IPS DF 6.9 (cell line): ENCODE measurements at regions not wholly inside any gene's neighbourhood (a gene's known extent, or its start where the extent isn't known, plus 50 kb on each side); places are given as distances from the start of the nearest gene placed in this dataset.

Experiments
- DNase-seq: peaks from one replicate; pipeline ENCODE4 v3.0.0-alpha.2; 2013; ENCODE audit warnings: low read depth, low spot score
- H3K27ac ChIP-seq: one replicate; pipeline ENCODE4 v1.5.1; 2013; ENCODE audit warnings: low read length, control low read depth
- H3K27me3 ChIP-seq: 2 replicates; pipeline ENCODE4 v1.6.1; 2013; ENCODE audit warnings: mild to moderate bottlenecking, low read length; ENCODE audit not compliant: control insufficient read depth, insufficient read depth
- H3K36me3 ChIP-seq: 2 replicates; pipeline ENCODE4 v1.6.1; 2013; ENCODE audit warnings: low read length; ENCODE audit not compliant: control insufficient read depth, insufficient read depth
- H3K4me1 ChIP-seq: 2 replicates; pipeline ENCODE4 v1.6.1; 2013; ENCODE audit warnings: low read length; ENCODE audit not compliant: control insufficient read depth, insufficient read depth
- H3K4me3 ChIP-seq: 2 replicates; pipeline ENCODE4 v1.5.1; 2013; ENCODE audit warnings: mild to moderate bottlenecking, low read length
- H3K9me3 ChIP-seq: 2 replicates; pipeline ENCODE4 v1.6.1; 2013; ENCODE audit warnings: low read length, inconsistent platforms; ENCODE audit not compliant: control insufficient read depth, insufficient read depth
- WGBS: extraction: QIAGEN DNeasy Blood & Tissue Kit; methylation state at CpG from one replicate; pipeline ENCODE4 v1.1.7; 2013; ENCODE audit warnings: mixed read lengths, missing lambda C conversion rate; ENCODE audit not compliant: insufficient read length, insufficient coverage; 5-methylcytosine and 5-hydroxymethylcytosine counted together

DNA sequence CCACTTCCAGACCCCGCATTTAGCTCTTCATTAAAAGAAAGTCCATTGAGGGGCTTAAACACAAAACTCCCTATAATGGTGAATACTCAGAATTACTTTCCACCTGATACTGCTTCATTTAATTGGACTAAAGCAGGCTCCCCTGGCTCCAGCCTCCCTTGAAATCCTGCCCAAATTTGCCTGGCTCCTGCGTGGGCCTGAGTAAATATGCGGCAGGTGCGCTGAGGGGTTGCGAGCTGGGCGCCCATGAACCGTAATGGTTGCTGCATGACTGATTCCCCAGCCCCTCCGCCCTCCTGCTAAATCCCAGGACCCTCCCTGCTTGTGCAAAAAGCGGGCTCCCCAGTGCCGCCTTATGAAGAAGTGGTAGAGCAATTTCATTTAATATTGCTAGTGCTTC, 639.7 kb downstream of the BNC2 start:
- H3K4me3 ChIP-seq = no peak overlapping the region
- H3K27ac ChIP-seq = no peak overlapping the region
- no peaks in the 10 kb centered on the region for H3K27me3 ChIP-seq
- no peak for DNase-seq
- WGBS = no CpG with 5 or more reads among the region's 10 CpGs
- H3K36me3 ChIP-seq = no peaks in the 10 kb centered on the region
- H3K4me1 ChIP-seq = no peaks in the 10 kb centered on the region
- no peaks in the 10 kb centered on the region for H3K9me3 ChIP-seq

DNA sequence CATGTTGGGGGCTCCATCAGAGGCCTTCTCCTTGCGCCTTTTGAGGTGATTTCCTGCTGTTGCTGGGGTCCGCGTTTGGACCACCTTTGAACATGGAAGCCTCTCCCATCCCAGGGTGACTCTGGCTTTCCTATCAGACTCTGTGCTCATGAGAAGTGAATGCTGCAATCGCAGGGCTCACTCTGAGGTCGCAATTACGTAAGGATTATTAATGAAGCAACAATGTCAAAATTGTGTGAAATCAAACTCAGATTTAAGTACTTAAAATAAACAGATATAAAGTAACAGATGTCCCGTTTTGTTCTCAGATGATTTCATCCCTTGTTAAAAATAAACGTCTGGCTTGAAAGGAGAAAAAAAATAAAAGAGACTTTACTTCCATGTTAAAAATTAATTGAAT, 634.2 kb downstream of the BNC2 start:
- no peaks in the 10 kb centered on the region for H3K4me1 ChIP-seq
- no peak overlapping the region for H3K27ac ChIP-seq
- H3K27me3 ChIP-seq = no peaks in the 10 kb centered on the region
- H3K9me3 ChIP-seq = no peaks in the 10 kb centered on the region
- H3K36me3 ChIP-seq = no peaks in the 10 kb centered on the region
- H3K4me3 ChIP-seq = no peak overlapping the region
- WGBS = no CpG with 5 or more reads among the region's 8 CpGs
- no peak for DNase-seq

DNA sequence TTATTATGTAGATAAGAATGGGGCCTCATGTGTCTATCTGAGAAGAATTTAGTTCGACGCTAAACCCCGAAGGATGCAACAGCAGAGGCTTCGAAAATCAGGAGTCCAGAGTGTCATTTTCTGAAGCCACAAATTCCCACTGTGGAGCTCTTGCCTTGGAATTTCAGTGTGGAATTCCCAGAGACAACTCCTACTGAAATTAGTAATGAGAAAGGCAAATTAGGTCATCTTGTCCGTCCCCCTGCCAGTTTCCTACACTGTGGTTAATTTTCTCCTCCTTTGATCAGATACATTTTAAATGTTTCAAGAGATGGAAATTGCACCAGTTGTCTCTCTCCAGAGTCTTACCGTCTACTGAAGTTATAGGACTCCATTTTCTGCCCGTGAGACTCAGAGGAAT, 633.6 kb downstream of the BNC2 start:
- no peak for DNase-seq
- WGBS = no CpG with 5 or more reads among the region's 7 CpGs

DNA sequence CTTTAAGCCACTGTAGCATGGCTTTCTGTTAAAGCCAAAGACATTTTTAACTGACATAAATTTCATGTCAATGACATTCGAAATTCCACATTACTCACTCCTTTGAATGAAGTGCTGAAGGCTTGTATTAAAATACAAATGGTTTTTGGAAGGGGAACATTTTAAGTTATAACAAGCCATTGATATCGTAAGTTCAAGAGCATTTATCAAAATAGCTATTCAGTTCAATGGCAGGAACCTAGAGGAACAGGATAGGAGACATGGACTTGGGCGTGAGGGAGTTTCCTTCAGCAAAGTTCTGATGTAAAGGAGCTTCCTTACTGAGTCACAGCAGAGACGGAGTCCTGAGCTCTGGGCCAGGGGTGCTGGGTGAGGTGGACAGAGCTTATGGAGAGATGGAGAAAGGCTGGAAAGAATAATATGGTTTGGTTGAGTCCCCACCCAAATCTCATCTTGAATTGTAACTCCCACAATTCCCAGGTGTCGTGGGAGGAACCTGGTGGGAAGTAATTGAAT, 631.8 kb downstream of the BNC2 start:
- Histone ChIP-seq H3K36me3 (no peaks in the 10 kb centered on the region), H3K27ac (no peak overlapping the region), H3K27me3 (no peaks in the 10 kb centered on the region), H3K9me3 (no peaks in the 10 kb centered on the region), H3K4me1 (no peaks in the 10 kb centered on the region), H3K4me3 (no peak overlapping the region)
- no peak for DNase-seq
- WGBS = no CpG with 5 or more reads among the region's 5 CpGs

More for the DNA sequence above, 633.6 kb downstream of the BNC2 start:
- H3K4me1 ChIP-seq = no peaks in the 10 kb centered on the region
- no peak overlapping the region for H3K27ac ChIP-seq
- no peaks in the 10 kb centered on the region for H3K9me3 ChIP-seq
- H3K4me3 ChIP-seq = no peak overlapping the region
- no peaks in the 10 kb centered on the region for H3K36me3 ChIP-seq
- no peaks in the 10 kb centered on the region for H3K27me3 ChIP-seq

DNA sequence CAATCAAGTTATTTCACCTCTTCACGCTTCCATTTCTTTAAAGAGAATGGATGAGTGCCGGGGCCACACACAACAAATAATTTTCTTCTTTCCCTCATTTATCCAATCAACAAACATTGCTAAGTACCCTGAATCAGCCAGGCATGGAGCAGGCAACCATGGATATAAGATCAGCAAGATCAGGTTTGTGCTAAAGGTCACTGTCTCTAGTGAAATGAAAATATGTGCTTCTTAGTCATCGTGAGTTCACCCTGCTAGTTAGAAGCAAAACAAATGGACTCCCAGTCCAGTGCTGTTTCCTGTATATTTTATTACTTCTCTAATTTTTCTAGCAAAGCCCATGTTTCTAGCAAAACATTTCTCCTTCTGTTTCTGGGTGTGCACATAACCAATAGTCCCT, 629.2 kb downstream of the BNC2 start:
- no peak for DNase-seq
- Histone ChIP-seq H3K36me3 (no peaks in the 10 kb centered on the region), H3K4me1 (no peaks in the 10 kb centered on the region), H3K9me3 (no peaks in the 10 kb centered on the region), H3K27ac (no peak overlapping the region), H3K27me3 (no peaks in the 10 kb centered on the region), H3K4me3 (no peak overlapping the region)
- no CpG with 5 or more reads among the region's 3 CpGs for WGBS

DNA sequence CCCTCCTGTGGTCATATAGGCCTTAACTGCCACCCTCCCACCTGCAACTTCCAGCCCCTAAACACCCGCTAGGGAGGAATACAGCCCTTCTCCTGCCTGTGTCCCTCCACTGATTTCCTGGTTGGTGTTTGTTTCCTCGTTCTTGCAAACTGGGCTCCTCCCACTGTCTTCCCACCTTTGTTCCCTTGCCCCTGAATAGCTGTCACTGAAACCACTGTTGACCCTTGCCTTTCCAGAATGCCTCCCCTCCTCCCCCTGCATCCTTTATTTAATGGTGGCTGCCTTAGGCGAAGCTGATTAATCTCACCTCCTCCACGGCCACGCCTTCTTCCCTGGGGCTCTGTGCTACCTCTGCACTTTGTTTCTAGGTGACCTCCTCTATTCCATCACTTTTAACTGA, 626.7 kb downstream of the BNC2 start:
- no peaks in the 10 kb centered on the region for H3K27me3 ChIP-seq
- H3K4me1 ChIP-seq = no peaks in the 10 kb centered on the region
- H3K36me3 ChIP-seq = no peaks in the 10 kb centered on the region
- WGBS = no CpG with 5 or more reads among the region's 5 CpGs
- no peaks in the 10 kb centered on the region for H3K9me3 ChIP-seq
- H3K4me3 ChIP-seq = no peak overlapping the region
- no peak overlapping the region for H3K27ac ChIP-seq
- no peak for DNase-seq

DNA sequence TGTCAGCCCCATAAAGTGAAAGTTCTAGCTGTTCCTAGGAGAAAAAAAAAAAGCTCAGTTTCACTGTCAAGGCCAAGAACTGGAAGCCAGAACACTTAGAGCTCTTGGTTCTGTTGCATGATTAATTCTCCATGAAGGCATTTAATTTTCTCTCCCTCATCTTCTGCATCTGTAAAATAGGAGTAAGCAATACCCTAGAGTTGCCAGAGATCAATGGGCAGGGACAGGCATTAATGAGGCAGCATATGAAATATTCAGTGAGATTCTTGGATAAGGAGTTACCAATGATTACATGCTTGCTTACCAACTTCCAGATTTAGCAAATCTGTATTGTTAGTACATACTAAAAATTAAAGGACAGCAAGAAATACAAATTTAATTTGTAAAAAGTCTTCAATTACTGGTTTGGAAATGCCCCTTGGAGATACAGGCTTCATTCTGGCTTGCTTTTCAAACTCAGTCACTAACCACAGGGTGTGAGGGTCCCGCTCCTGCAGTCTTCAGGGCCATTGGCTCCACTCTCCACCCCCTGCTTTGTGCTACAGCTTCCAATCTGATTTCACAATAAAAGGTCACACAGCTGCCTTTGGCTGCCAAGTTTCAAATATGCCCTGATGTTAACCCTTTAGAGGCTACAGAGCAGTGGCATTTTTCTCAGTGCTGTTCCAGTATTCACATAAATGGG, 624.6 kb downstream of the BNC2 start:
- H3K9me3 ChIP-seq = no peaks in the 10 kb centered on the region
- no CpG with 5 or more reads among the region's 1 CpG for WGBS
- H3K4me3 ChIP-seq = no peak overlapping the region
- H3K4me1 ChIP-seq = no peaks in the 10 kb centered on the region
- no peaks in the 10 kb centered on the region for H3K27me3 ChIP-seq
- no peak for DNase-seq
- no peaks in the 10 kb centered on the region for H3K36me3 ChIP-seq
- no peak overlapping the region for H3K27ac ChIP-seq

DNA sequence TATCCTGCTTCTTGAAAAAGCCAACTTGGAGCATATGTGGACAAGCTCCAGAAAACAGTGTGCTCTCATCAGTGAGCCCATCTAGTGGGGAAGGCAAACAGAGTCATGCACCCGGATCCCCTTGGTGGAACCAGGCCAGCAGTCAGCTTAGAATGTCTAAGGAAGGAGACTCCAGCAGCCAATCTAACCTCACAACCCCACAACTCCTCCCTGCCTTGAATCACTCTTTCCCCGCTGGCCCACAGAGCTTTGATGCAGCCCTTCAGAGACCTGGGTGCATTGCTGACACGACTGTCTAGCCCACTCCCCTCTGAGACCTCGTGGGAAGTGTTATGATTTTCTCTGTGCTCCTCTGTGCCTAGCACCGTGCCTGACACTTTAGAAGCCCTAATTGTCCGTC, 623.7 kb downstream of the BNC2 start:
- Histone ChIP-seq H3K9me3 (no peaks in the 10 kb centered on the region), H3K4me3 (no peak overlapping the region), H3K4me1 (no peaks in the 10 kb centered on the region), H3K36me3 (no peaks in the 10 kb centered on the region), H3K27me3 (no peaks in the 10 kb centered on the region), H3K27ac (no peak overlapping the region)
- no CpG with 5 or more reads among the region's 6 CpGs for WGBS
- no peak for DNase-seq

DNA sequence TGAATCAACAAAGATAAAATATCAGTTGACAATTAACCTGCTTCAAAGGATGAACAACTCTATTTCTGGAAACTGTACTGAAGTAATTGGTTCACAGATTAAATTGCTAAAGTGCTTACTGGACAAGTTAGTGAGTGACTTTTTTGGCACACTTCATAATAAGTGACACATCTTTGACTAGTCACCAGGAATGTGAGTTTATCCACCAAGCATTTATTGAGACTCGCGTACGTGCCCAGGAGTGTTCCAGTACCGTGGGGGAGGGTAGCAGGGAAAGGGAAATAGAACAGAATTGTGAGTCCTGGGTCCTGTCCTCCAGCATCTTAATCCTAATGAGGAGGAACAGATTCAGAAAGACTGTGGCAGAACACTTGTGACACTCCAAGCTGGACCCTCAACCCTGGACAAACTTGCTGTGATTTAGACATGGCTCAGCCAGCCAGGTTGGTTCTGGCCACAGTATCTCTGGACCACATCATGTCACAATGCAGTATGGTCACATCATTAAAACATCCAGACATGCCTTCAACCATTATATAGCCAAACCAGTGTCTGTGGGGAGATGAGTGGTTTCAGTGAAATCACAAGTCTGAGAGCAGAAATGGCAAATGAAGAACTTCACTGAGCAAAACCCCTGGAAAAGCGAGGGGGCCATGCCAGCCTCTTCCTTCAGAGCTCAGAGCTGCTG, 623.1 kb downstream of the BNC2 start:
- Histone ChIP-seq H3K4me1 (no peaks in the 10 kb centered on the region), H3K4me3 (no peak overlapping the region), H3K27ac (no peak overlapping the region), H3K9me3 (no peaks in the 10 kb centered on the region), H3K27me3 (no peaks in the 10 kb centered on the region), H3K36me3 (no peaks in the 10 kb centered on the region)
- no peak for DNase-seq
- no CpG with 5 or more reads among the region's 5 CpGs for WGBS

DNA sequence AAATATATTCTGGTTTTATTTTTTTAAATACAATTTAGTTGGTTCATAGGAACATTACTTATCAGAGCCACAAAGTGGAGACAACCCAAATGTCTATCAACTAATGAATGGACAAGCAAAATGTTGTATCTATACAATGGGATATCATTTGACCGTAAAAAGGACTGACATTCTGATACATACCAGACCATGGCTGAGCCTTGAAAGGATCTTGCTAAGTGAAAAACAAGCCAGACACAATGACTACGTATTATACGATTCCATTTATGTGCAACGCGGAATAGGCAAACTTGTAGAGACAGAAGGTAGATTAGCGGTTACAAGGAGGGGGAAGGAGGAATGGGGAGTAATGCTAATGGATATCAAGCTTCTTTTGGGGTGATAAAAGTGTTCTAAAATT, 621.6 kb downstream of the BNC2 start:
- no peaks in the 10 kb centered on the region for H3K4me1 ChIP-seq
- no peaks in the 10 kb centered on the region for H3K9me3 ChIP-seq
- 100% methylated on average over 3 of the region's 6 CpGs for WGBS
- no peak overlapping the region for H3K4me3 ChIP-seq
- no peak overlapping the region for H3K27ac ChIP-seq
- H3K36me3 ChIP-seq = no peaks in the 10 kb centered on the region
- H3K27me3 ChIP-seq = no peaks in the 10 kb centered on the region
- DNase-seq = no peak

DNA sequence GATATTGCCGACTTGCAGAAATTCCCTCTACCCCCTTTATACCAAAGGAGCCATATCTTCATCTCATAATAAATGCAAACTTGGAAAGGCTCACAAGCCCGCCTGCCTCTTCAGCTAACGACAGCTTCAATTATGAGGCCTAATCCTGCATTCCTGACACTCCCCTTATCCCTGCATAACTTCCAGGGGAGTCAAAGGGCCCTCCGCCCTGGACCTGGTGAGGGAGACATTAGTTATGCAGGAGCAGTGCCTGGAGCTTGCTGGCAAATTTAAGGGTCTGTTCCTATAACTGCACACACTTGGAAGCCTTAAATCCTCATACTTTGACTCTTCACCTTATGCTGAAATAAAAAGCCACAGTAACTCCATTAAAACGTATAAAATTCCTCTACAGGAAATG, 617.9 kb downstream of the BNC2 start:
- Histone ChIP-seq H3K4me1 (no peaks in the 10 kb centered on the region), H3K9me3 (no peaks in the 10 kb centered on the region), H3K27ac (no peak overlapping the region), H3K36me3 (no peaks in the 10 kb centered on the region), H3K4me3 (no peak overlapping the region), H3K27me3 (no peaks in the 10 kb centered on the region)
- no peak for DNase-seq
- no CpG with 5 or more reads among the region's 5 CpGs for WGBS
